ENCODE measurements at regions not wholly inside any gene's neighbourhood (a gene's known extent, or its start where the extent isn't known, plus 50 kb on each side); places are given as distances from the start of the nearest gene placed in this dataset.
"Not testable (repeated sequence)": the region's sequence is repeated elsewhere in the genome, so short reads cannot be mapped to it uniquely, and the experiment has no call there.

- TF ChIP-seq FOXA1 (IDR thresholded peaks at IDR 0.05); CTBP1 (IDR thresholded peaks at IDR 0.05; ENCODE audit: borderline replicate concordance); FOXM1 (IDR thresholded peaks at IDR 0.05; ENCODE audit: borderline replicate concordance); ZNF384 (IDR thresholded peaks at IDR 0.05); TARDBP (IDR thresholded peaks at IDR 0.05); SUZ12 (IDR thresholded peaks at IDR 0.05); BHLHE40 (IDR thresholded peaks at IDR 0.05; ENCODE audit: borderline replicate concordance); ARNT (IDR thresholded peaks at IDR 0.05); NFRKB (IDR thresholded peaks at IDR 0.05); SP1 (IDR thresholded peaks at IDR 0.05); PKNOX1 (IDR thresholded peaks at IDR 0.05); FOXK2 (IDR thresholded peaks at IDR 0.05); ELF4 (IDR thresholded peaks at IDR 0.05); HDGF (IDR thresholded peaks at IDR 0.05; ENCODE audit: borderline replicate concordance): not testable (repeated sequence)
Observed at GRCh38 chr13:30525212-30525611, 59.5 kb upstream of the HMGB1 start.

Measured in HEK293T (cell line).